GM12873 (cell line): ENCODE measurements at regions not wholly inside any gene's neighbourhood (a gene's known extent, or its start where the extent isn't known, plus 50 kb on each side); places are given as distances from the start of the nearest gene placed in this dataset.

Experiments
- CTCF ChIP-seq: IDR thresholded peaks from 2 replicates; pipeline ENCODE4 v1.5.1; 2012; ENCODE audit warnings: low read depth, mild to moderate bottlenecking, moderate library complexity, low read length, control low read depth; ENCODE audit not compliant: insufficient read depth; ENCODE audit errors: missing control alignments

GRCh38 chr9:24413651-24414050 is 132.0 kb downstream of the IZUMO3 start:
- TF ChIP-seq CTCF, result no peak

GRCh38 chr9:24398466-24398865 is 147.2 kb downstream of the IZUMO3 start:
- TF ChIP-seq CTCF, result no peak

GRCh38 chr9:24391095-24391494 is 154.6 kb downstream of the IZUMO3 start:
- TF ChIP-seq CTCF, result no peak

GRCh38 chr9:24385077-24385476 is 160.6 kb downstream of the IZUMO3 start:
- TF ChIP-seq CTCF, result no peak

- TF ChIP-seq CTCF, result no peak
These were observed 163.1 kb downstream of the IZUMO3 start for GRCh38 chr9:24382566-24382965.

- no peak for TF ChIP-seq CTCF
These were observed 164.5 kb downstream of the IZUMO3 start for GRCh38 chr9:24381205-24381604.

- TF ChIP-seq CTCF, result no peak
These were observed 186.7 kb downstream of the IZUMO3 start for GRCh38 chr9:24359046-24359445.
